22Rv1 (cell line): ENCODE measurements at regions not wholly inside any gene's neighbourhood (a gene's known extent, or its start where the extent isn't known, plus 50 kb on each side); places are given as distances from the start of the nearest gene placed in this dataset.

ENCODE experiments used
- H3K27ac ChIP-seq: fragments of 450-650 bp; 2 replicates; pipeline ENCODE4 v1.5.1; 2017
- ZFX ChIP-seq: fragments of 450-650 bp; IDR thresholded peaks from 2 replicates; pipeline ENCODE4 v1.6.1; 2017; ENCODE audit warnings: antibody characterized with exemption, borderline replicate concordance
- TF ChIP-seq, protein P1 (sequence below): fragments of 450-650 bp; IDR thresholded peaks from 2 replicates; pipeline ENCODE4 v1.5.1; 2017; ENCODE audit warnings: mild to moderate bottlenecking

DNA sequence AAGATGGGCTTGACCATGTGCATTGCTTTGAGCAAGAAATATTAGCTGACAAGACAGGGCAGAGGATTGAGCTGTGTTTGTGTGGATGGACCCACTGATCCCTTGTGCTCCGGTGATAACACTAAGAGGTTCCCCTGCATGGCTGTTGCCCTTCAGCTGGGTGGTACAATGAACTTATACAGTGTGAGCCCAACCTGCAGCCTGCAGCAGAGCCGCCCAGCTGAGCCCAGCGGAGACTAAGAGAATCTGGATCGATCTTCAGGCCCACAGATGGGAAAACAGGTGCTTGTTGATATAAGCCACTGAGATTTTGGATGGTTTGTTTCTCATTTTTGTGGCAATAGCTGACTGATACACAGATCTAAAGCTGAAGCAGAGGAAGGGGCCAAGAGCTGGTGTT lies 177.4 kb upstream of the SYT13 start:
- no peak for TF ChIP-seq ZFX
- TF ChIP-seq, protein P1, sequence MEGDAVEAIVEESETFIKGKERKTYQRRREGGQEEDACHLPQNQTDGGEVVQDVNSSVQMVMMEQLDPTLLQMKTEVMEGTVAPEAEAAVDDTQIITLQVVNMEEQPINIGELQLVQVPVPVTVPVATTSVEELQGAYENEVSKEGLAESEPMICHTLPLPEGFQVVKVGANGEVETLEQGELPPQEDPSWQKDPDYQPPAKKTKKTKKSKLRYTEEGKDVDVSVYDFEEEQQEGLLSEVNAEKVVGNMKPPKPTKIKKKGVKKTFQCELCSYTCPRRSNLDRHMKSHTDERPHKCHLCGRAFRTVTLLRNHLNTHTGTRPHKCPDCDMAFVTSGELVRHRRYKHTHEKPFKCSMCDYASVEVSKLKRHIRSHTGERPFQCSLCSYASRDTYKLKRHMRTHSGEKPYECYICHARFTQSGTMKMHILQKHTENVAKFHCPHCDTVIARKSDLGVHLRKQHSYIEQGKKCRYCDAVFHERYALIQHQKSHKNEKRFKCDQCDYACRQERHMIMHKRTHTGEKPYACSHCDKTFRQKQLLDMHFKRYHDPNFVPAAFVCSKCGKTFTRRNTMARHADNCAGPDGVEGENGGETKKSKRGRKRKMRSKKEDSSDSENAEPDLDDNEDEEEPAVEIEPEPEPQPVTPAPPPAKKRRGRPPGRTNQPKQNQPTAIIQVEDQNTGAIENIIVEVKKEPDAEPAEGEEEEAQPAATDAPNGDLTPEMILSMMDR, result no peak

GRCh38 chr11:45461514-45461913 lies 175.4 kb upstream of the SYT13 start:
- no peak overlapping the region for H3K27ac ChIP-seq
- TF ChIP-seq, protein P1, result no peak

More for the DNA sequence above, 177.4 kb upstream of the SYT13 start:
- H3K27ac ChIP-seq, result no peak overlapping the region

DNA sequence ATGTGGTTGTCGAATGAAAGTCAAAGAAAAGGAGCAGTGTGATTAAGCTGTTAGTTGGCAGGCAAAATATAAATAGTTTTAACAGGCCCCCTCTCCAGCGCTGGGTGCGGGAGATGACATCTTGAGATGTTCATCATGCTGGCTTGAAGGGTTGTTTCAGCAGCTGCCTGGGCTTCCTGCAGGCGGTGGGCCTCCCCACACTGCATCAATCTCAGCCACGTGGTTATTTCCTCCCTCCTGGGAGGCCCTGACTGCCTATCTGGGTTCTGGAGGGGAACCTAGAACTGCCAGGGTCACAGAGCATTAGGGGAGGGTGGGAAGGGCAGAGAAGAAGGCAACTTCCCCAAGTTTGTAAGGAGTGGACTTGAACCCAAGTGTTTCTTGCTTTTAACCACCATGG lies 173.3 kb upstream of the SYT13 start:
- TF ChIP-seq, protein P1, result no peak
- no peak for TF ChIP-seq ZFX
- no peak overlapping the region for H3K27ac ChIP-seq

GRCh38 chr11:45458269-45458668 lies 172.1 kb upstream of the SYT13 start:
- TF ChIP-seq, protein P1, result no peak
- no peak for TF ChIP-seq ZFX
- no peak overlapping the region for H3K27ac ChIP-seq

- no peak overlapping the region for H3K27ac ChIP-seq
- TF ChIP-seq, protein P1, result no peak
- no peak for TF ChIP-seq ZFX
Observed at GRCh38 chr11:45457649-45458048, 171.5 kb upstream of the SYT13 start.

DNA sequence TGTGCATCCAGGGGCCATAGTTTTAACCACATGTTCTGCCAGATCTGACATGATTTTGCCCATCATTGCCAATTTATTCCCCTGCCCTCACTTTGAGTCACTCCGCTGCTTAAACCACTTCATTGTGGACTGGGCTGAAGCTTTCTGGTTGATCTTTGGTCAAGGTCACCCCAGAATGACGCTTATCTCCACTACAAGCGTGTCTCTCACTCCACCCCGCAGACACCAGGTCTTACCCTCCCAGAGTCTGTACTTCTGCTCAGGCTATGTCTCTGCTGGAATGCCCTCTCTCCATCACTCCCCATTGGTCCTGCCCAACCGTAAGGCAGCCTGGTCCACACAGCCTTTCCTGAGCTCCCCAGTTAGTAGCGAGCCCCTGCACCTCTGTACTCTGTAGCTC lies 170.5 kb upstream of the SYT13 start:
- H3K27ac ChIP-seq, result no peak overlapping the region
- TF ChIP-seq, protein P1, result no peak
- no peak for TF ChIP-seq ZFX

GRCh38 chr11:45455536-45455935 lies 169.4 kb upstream of the SYT13 start:
- TF ChIP-seq ZFX, result no peak
- TF ChIP-seq, protein P1, result no peak
- H3K27ac ChIP-seq, result no peak overlapping the region
